ENCODE measurements at regions not wholly inside any gene's neighbourhood (a gene's known extent, or its start where the extent isn't known, plus 50 kb on each side); places are given as distances from the start of the nearest gene placed in this dataset.

DNA sequence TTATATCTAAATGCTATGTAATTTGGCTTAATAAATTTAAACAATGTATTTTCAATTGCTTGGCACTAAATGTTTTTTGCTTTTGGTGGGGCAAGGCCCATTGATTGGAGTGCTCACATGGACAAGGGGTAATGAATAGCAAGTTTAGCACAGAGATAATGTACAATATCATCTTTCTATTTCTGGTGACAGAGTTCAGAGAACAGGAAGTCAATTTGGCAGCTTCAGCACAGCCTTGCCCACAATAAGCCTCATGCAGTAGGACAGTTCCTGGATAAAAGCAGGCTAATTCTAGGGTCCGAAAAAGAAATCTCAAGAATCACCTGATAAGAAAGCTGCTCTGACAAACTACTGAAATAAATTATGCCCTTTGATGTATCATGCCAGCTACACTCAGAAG, 443.9 kb upstream of the FSHR start:
- H3K36me3 ChIP-seq: no peaks in the 10 kb centered on the region
- intact Hi-C loops (cut with DNase I): no loop called here
- no peak overlapping the region for H3K27ac ChIP-seq
- WGBS, 3 donors: 35 to 50% (median 45%) methylated on average over 1 of the region's 1 CpG
- no peaks in the 10 kb centered on the region for H3K27me3 ChIP-seq
- no peak for DNase-seq
- H3K4me3 ChIP-seq: no peak overlapping the region
- TF ChIP-seq, protein P1, sequence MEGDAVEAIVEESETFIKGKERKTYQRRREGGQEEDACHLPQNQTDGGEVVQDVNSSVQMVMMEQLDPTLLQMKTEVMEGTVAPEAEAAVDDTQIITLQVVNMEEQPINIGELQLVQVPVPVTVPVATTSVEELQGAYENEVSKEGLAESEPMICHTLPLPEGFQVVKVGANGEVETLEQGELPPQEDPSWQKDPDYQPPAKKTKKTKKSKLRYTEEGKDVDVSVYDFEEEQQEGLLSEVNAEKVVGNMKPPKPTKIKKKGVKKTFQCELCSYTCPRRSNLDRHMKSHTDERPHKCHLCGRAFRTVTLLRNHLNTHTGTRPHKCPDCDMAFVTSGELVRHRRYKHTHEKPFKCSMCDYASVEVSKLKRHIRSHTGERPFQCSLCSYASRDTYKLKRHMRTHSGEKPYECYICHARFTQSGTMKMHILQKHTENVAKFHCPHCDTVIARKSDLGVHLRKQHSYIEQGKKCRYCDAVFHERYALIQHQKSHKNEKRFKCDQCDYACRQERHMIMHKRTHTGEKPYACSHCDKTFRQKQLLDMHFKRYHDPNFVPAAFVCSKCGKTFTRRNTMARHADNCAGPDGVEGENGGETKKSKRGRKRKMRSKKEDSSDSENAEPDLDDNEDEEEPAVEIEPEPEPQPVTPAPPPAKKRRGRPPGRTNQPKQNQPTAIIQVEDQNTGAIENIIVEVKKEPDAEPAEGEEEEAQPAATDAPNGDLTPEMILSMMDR (IDR thresholded peaks at IDR 0.05): no peak
- no peak for TF ChIP-seq EP300 (IDR thresholded peaks at IDR 0.05)
- no peak for TF ChIP-seq POLR2A (IDR thresholded peaks at IDR 0.05)
- H3K9me3 ChIP-seq: no peaks in the 10 kb centered on the region
- H3K4me1 ChIP-seq (ENCODE audit: insufficient read depth): no peaks in the 10 kb centered on the region

DNA sequence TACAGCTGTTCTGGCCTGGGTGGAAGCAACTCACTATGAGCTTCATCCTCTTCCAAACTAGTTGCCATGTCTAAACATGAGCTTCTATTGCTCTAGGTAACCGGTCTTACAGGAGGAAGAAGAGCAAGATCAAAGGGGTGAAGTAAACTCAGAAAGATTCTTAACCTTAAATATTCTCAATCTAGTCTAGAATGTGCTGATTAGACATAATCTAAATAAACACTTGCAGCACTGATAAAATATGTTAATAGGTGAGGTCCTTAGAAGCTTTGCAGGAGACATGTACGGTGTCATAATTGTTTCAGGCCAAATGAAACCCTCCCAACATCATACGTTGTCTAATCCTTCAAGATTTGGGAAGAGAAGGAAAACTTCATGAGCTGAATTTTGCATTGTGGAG, 431.6 kb upstream of the FSHR start:
- intact Hi-C loops (cut with DNase I): no loop called here
- no peak overlapping the region for H3K27ac ChIP-seq
- H3K27me3 ChIP-seq: no peaks in the 10 kb centered on the region
- DNase-seq: no peak
- no peak overlapping the region for H3K4me3 ChIP-seq
- TF ChIP-seq EP300 (IDR thresholded peaks at IDR 0.05): no peak
- TF ChIP-seq, protein P1 (IDR thresholded peaks at IDR 0.05): no peak
- no peak for TF ChIP-seq POLR2A (IDR thresholded peaks at IDR 0.05)
- WGBS, 3 donors: 77 to 89% (median 88%) methylated on average over 3 of the region's 3 CpGs
- no peaks in the 10 kb centered on the region for H3K9me3 ChIP-seq
- H3K4me1 ChIP-seq (ENCODE audit: insufficient read depth): no peaks in the 10 kb centered on the region
- H3K36me3 ChIP-seq: no peaks in the 10 kb centered on the region

DNA sequence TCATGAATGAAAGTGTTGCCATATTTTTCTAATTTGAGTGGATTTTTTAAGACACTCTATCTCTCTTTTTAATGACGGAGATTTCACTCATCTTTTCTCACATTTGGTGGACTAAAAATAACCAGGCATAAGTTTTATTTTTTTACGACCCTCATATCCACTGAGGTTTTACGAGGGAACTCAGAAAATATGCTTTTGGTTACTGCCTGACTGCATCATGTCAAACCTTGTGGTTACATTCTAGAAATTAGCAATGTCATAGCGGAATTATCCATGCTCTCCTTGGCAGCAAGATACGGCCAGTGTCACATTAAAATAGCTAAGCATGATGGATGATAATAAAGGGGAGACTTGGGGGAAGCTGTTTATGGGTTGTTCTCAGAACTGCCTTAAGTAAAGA, 428.6 kb upstream of the FSHR start:
- no peak overlapping the region for H3K4me3 ChIP-seq
- TF ChIP-seq EP300 (IDR thresholded peaks at IDR 0.05) (no peak), POLR2A (IDR thresholded peaks at IDR 0.05) (no peak)
- TF ChIP-seq, protein P1 (IDR thresholded peaks at IDR 0.05): no peak
- no peaks in the 10 kb centered on the region for H3K4me1 ChIP-seq (ENCODE audit: insufficient read depth)
- H3K27me3 ChIP-seq: no peaks in the 10 kb centered on the region
- intact Hi-C loops (cut with DNase I): no loop called here
- no peaks in the 10 kb centered on the region for H3K9me3 ChIP-seq
- 6 to 10% (median 9%) methylated on average over 5 of the region's 5 CpGs for WGBS, 3 donors
- H3K36me3 ChIP-seq: no peaks in the 10 kb centered on the region
- no peak overlapping the region for H3K27ac ChIP-seq
- no peak for DNase-seq

DNA sequence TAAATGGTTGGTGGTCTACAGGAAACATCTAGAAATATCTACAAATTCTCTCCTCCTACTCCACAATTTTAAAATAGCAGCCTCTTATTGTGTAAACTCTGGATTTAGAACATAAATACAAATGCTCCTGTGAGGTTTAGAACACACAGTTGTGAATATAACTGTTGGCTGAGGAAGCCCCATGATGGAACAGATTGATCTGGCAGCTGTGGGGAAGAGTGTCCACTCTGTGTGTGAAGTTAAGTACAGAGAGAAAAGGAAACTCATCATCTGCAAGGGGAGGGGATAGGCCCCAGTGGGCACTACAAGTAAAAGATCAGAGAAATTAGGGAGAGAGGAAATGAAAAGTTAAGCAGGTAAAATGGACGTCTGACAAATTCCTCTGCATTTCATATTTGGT, 422.7 kb upstream of the FSHR start:
- Histone ChIP-seq H3K4me3 (no peak overlapping the region), H3K27ac (no peak overlapping the region), H3K27me3 (no peaks in the 10 kb centered on the region), H3K4me1 (ENCODE audit: insufficient read depth) (no peaks in the 10 kb centered on the region), H3K9me3 (no peaks in the 10 kb centered on the region), H3K36me3 (no peaks in the 10 kb centered on the region)
- DNase-seq: no peak
- intact Hi-C loops (cut with DNase I): no loop called here
- 34 to 50% (median 36%) methylated on average over 1 of the region's 1 CpG for WGBS, 3 donors
- TF ChIP-seq POLR2A (IDR thresholded peaks at IDR 0.05) (no peak), EP300 (IDR thresholded peaks at IDR 0.05) (no peak)
- TF ChIP-seq, protein P1 (IDR thresholded peaks at IDR 0.05): no peak

DNA sequence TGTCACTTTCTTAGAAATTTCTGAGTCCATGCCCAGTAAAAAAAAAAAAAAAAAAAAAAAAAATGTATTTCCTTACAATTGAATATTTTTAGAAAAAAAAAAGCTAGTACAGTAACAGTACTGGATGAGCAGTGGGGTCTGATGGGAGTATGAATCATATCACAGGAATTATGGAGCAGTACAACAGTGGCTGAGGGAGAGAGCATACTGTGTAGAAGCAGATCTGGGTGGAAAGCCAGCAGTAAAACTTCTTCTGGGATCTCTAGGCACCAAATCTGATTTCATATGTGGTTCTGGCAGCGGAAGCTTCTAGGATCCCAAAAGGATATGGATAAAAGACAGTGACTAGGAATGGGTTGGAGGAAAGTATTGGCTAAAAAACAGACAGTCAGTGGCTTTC, 414.9 kb upstream of the FSHR start:
- Histone ChIP-seq H3K27ac (no peak overlapping the region), H3K36me3 (no peaks in the 10 kb centered on the region), H3K4me1 (ENCODE audit: insufficient read depth) (no peaks in the 10 kb centered on the region), H3K4me3 (no peak overlapping the region), H3K9me3 (no peaks in the 10 kb centered on the region), H3K27me3 (no peaks in the 10 kb centered on the region)
- DNase-seq: no peak
- 73 to 89% (median 76%) methylated on average over 1 of the region's 1 CpG for WGBS, 3 donors
- intact Hi-C loops (cut with DNase I): no loop called here
- TF ChIP-seq, protein P1 (IDR thresholded peaks at IDR 0.05): no peak
- no peak for TF ChIP-seq POLR2A (IDR thresholded peaks at IDR 0.05)
- no peak for TF ChIP-seq EP300 (IDR thresholded peaks at IDR 0.05)

Data from ovary (tissue), 7 donors.